NCI-H226 (cell line): ENCODE measurements at regions not wholly inside any gene's neighbourhood (a gene's known extent, or its start where the extent isn't known, plus 50 kb on each side); places are given as distances from the start of the nearest gene placed in this dataset.

Experiments used
- DNase-seq: peaks from one replicate; pipeline ENCODE4 v3.0.0-alpha.2; 2015

GRCh38 chr5:38207343-38207742 is 51.0 kb upstream of the EGFLAM start:
- DNase-seq: no peak

GRCh38 chr5:38202741-38203140 is 55.6 kb upstream of the EGFLAM start:
- no peak for DNase-seq

- DNase-seq: no peak
These were observed 57.3 kb upstream of the EGFLAM start for GRCh38 chr5:38200872-38201557.

GRCh38 chr5:38197118-38197517 is 61.2 kb upstream of the EGFLAM start:
- DNase-seq: no peak

- no peak for DNase-seq
These were observed 65.3 kb upstream of the EGFLAM start for GRCh38 chr5:38193015-38193581.

GRCh38 chr5:38191693-38192092 is 66.7 kb upstream of the EGFLAM start:
- no peak for DNase-seq

GRCh38 chr5:38190111-38190510 is 68.2 kb upstream of the EGFLAM start:
- no peak for DNase-seq

- DNase-seq: no peak
These were observed 69.3 kb upstream of the EGFLAM start for GRCh38 chr5:38189081-38189504.

GRCh38 chr5:38188591-38188990 is 69.8 kb upstream of the EGFLAM start:
- DNase-seq: no peak

GRCh38 chr5:38187532-38187931 is 70.8 kb upstream of the EGFLAM start:
- no peak for DNase-seq

- no peak for DNase-seq
These were observed 73.7 kb upstream of the EGFLAM start for GRCh38 chr5:38184627-38185026.

- no peak for DNase-seq
These were observed 75.4 kb upstream of the EGFLAM start for GRCh38 chr5:38182991-38183390.

- no peak for DNase-seq
These were observed 90.3 kb upstream of the EGFLAM start for GRCh38 chr5:38168029-38168428.

GRCh38 chr5:38167562-38167996 is 90.8 kb upstream of the EGFLAM start:
- DNase-seq: no peak

GRCh38 chr5:38166832-38167231 is 91.5 kb upstream of the EGFLAM start:
- no peak for DNase-seq

- DNase-seq: no peak
These were observed 92.9 kb upstream of the EGFLAM start for GRCh38 chr5:38165435-38165834.

- no peak for DNase-seq
These were observed 93.5 kb upstream of the EGFLAM start for GRCh38 chr5:38164776-38165399.

- DNase-seq: no peak
These were observed 94.6 kb upstream of the EGFLAM start for GRCh38 chr5:38163636-38164237.

GRCh38 chr5:38162625-38163024 is 95.7 kb upstream of the EGFLAM start:
- no peak for DNase-seq

GRCh38 chr5:38157024-38157423 is 101.3 kb upstream of the EGFLAM start:
- DNase-seq: peak; percentile 8

- no peak for DNase-seq
These were observed 103.6 kb upstream of the EGFLAM start for GRCh38 chr5:38154615-38155204.

- peak; percentile 6 for DNase-seq
These were observed 106.5 kb upstream of the EGFLAM start for GRCh38 chr5:38151878-38152277.

- DNase-seq: no peak
These were observed 108.6 kb upstream of the EGFLAM start for GRCh38 chr5:38149815-38150195.
